ENCODE measurements at regions not wholly inside any gene's neighbourhood (a gene's known extent, or its start where the extent isn't known, plus 50 kb on each side); places are given as distances from the start of the nearest gene placed in this dataset.

- in situ Hi-C loops (cut with HindIII; ENCODE audit: low sequenced_read_pairs) = no loop called here
These were observed 99.1 kb upstream of the NRXN3 start for GRCh38 chr14:78071016-78071549.

GRCh38 chr14:78073028-78073427 lies 97.1 kb upstream of the NRXN3 start:
- in situ Hi-C loops (cut with HindIII; ENCODE audit: low sequenced_read_pairs) = no loop called here

- in situ Hi-C loops (cut with HindIII; ENCODE audit: low sequenced_read_pairs) = no loop called here
These were observed 95.6 kb upstream of the NRXN3 start for GRCh38 chr14:78074561-78074960.

- in situ Hi-C loops (cut with HindIII; ENCODE audit: low sequenced_read_pairs) = no loop called here
These were observed 95.1 kb upstream of the NRXN3 start for GRCh38 chr14:78075033-78075432.

GRCh38 chr14:78075555-78076277 lies 94.5 kb upstream of the NRXN3 start:
- in situ Hi-C loops (cut with HindIII; ENCODE audit: low sequenced_read_pairs) = no loop called here

GRCh38 chr14:78081245-78081644 lies 88.9 kb upstream of the NRXN3 start:
- in situ Hi-C loops (cut with HindIII; ENCODE audit: low sequenced_read_pairs) = no loop called here

GRCh38 chr14:78083837-78084236 lies 86.3 kb upstream of the NRXN3 start:
- in situ Hi-C loops (cut with HindIII; ENCODE audit: low sequenced_read_pairs) = no loop called here

- in situ Hi-C loops (cut with HindIII; ENCODE audit: low sequenced_read_pairs) = no loop called here
These were observed 83.8 kb upstream of the NRXN3 start for GRCh38 chr14:78086342-78086741.

GRCh38 chr14:78088916-78089315 lies 81.3 kb upstream of the NRXN3 start:
- in situ Hi-C loops (cut with HindIII; ENCODE audit: low sequenced_read_pairs) = no loop called here

GRCh38 chr14:78090864-78091263 lies 79.3 kb upstream of the NRXN3 start:
- in situ Hi-C loops (cut with HindIII; ENCODE audit: low sequenced_read_pairs) = loop anchor here (5.0 kb wide), 2 partner anchors 54 to 66 kb away; no protein-coding TSS in a partner anchor

GRCh38 chr14:78091361-78091760 lies 78.8 kb upstream of the NRXN3 start:
- in situ Hi-C loops (cut with HindIII; ENCODE audit: low sequenced_read_pairs) = loop anchor here (5.0 kb wide), 2 partner anchors 54 to 66 kb away; no protein-coding TSS in a partner anchor

- in situ Hi-C loops (cut with HindIII; ENCODE audit: low sequenced_read_pairs) = loop anchor here (5.0 kb wide), 2 partner anchors 55 to 65 kb away; no protein-coding TSS in a partner anchor
These were observed 78.1 kb upstream of the NRXN3 start for GRCh38 chr14:78092040-78092439.

- in situ Hi-C loops (cut with HindIII; ENCODE audit: low sequenced_read_pairs) = no loop called here
These were observed 66.9 kb upstream of the NRXN3 start for GRCh38 chr14:78103271-78103670.

- in situ Hi-C loops (cut with HindIII; ENCODE audit: low sequenced_read_pairs) = no loop called here
These were observed 66.0 kb upstream of the NRXN3 start for GRCh38 chr14:78104160-78104559.

- in situ Hi-C loops (cut with HindIII; ENCODE audit: low sequenced_read_pairs) = no loop called here
These were observed 65.5 kb upstream of the NRXN3 start for GRCh38 chr14:78104655-78105054.

GRCh38 chr14:78106381-78106780 lies 63.8 kb upstream of the NRXN3 start:
- in situ Hi-C loops (cut with HindIII; ENCODE audit: low sequenced_read_pairs) = no loop called here

GRCh38 chr14:78107166-78107565 lies 63.0 kb upstream of the NRXN3 start:
- in situ Hi-C loops (cut with HindIII; ENCODE audit: low sequenced_read_pairs) = no loop called here

- in situ Hi-C loops (cut with HindIII; ENCODE audit: low sequenced_read_pairs) = no loop called here
These were observed 50.7 kb upstream of the NRXN3 start for GRCh38 chr14:78119440-78119839.
